ENCODE measurements at regions not wholly inside any gene's neighbourhood (a gene's known extent, or its start where the extent isn't known, plus 50 kb on each side); places are given as distances from the start of the nearest gene placed in this dataset.
"Not testable (repeated sequence)": the region's sequence is repeated elsewhere in the genome, so short reads cannot be mapped to it uniquely, and the experiment has no call there.

- no peak for DNase-seq
Observed at GRCh38 chr21:27060190-27060589, 93.3 kb upstream of the ADAMTS5 start.

GRCh38 chr21:27058673-27059605 is 92.1 kb upstream of the ADAMTS5 start:
- DNase-seq: no peak

GRCh38 chr21:27057997-27058396 is 91.1 kb upstream of the ADAMTS5 start:
- DNase-seq: no peak

GRCh38 chr21:27047658-27048314 is 80.9 kb upstream of the ADAMTS5 start:
- no peak for DNase-seq

- no peak for DNase-seq
Observed at GRCh38 chr21:27047283-27047657, 80.4 kb upstream of the ADAMTS5 start.

GRCh38 chr21:27045281-27045985 is 78.5 kb upstream of the ADAMTS5 start:
- DNase-seq: no peak

- DNase-seq: peak; percentile 43
Observed at GRCh38 chr21:27043377-27043776, 76.5 kb upstream of the ADAMTS5 start.

GRCh38 chr21:27040738-27041469 is 74.0 kb upstream of the ADAMTS5 start:
- DNase-seq: no peak

- no peak for DNase-seq
Observed at GRCh38 chr21:27036736-27037301, 69.9 kb upstream of the ADAMTS5 start.

GRCh38 chr21:27035791-27036190 is 68.9 kb upstream of the ADAMTS5 start:
- no peak for DNase-seq

GRCh38 chr21:27034796-27035195 is 67.9 kb upstream of the ADAMTS5 start:
- no peak for DNase-seq

- no peak for DNase-seq
Observed at GRCh38 chr21:27033471-27033870, 66.6 kb upstream of the ADAMTS5 start.

- DNase-seq: no peak
Observed at GRCh38 chr21:27026501-27026900, 59.6 kb upstream of the ADAMTS5 start.

- DNase-seq: not testable (repeated sequence)
Observed at GRCh38 chr21:27025708-27026107, 58.8 kb upstream of the ADAMTS5 start.

- no peak for DNase-seq
Observed at GRCh38 chr21:27024971-27025370, 58.1 kb upstream of the ADAMTS5 start.

GRCh38 chr21:27024301-27024700 is 57.4 kb upstream of the ADAMTS5 start:
- no peak for DNase-seq

- no peak for DNase-seq
Observed at GRCh38 chr21:27023186-27023585, 56.3 kb upstream of the ADAMTS5 start.

- DNase-seq: no peak
Observed at GRCh38 chr21:27021801-27022200, 54.9 kb upstream of the ADAMTS5 start.

GRCh38 chr21:27021046-27021445 is 54.2 kb upstream of the ADAMTS5 start:
- DNase-seq: no peak

- DNase-seq: no peak
Observed at GRCh38 chr21:27017246-27017645, 50.4 kb upstream of the ADAMTS5 start.
